Erythroblast (primary cell): ENCODE measurements at regions not wholly inside any gene's neighbourhood (a gene's known extent, or its start where the extent isn't known, plus 50 kb on each side); places are given as distances from the start of the nearest gene placed in this dataset.

Source experiments
- GATA1 ChIP-seq: IDR thresholded peaks from 2 replicates; pipeline ENCODE4 v1.6.1; 2011; ENCODE audit warnings: low read depth, mild to moderate bottlenecking, control low read depth, low read length, moderate library complexity
- POLR2A ChIP-seq: IDR thresholded peaks from 2 replicates; pipeline ENCODE4 v1.6.1; 2011; ENCODE audit warnings: mild to moderate bottlenecking, low read length

GRCh38 chr3:164658125-164658524 lies 420.2 kb downstream of the SI start:
- TF ChIP-seq POLR2A (no peak), GATA1 (no peak)
